Left renal cortex interstitium (tissue), 4 donors: ENCODE measurements at regions not wholly inside any gene's neighbourhood (a gene's known extent, or its start where the extent isn't known, plus 50 kb on each side); places are given as distances from the start of the nearest gene placed in this dataset.

Experiments used
- DNase-seq, 4 donors: peaks; one replicate each; pipeline ENCODE4 v3.0.0-alpha.2; 2013; ENCODE audit warnings: low read depth in 4 of 4, low spot score in 2 of 4, missing footprints in 1 of 4

DNA sequence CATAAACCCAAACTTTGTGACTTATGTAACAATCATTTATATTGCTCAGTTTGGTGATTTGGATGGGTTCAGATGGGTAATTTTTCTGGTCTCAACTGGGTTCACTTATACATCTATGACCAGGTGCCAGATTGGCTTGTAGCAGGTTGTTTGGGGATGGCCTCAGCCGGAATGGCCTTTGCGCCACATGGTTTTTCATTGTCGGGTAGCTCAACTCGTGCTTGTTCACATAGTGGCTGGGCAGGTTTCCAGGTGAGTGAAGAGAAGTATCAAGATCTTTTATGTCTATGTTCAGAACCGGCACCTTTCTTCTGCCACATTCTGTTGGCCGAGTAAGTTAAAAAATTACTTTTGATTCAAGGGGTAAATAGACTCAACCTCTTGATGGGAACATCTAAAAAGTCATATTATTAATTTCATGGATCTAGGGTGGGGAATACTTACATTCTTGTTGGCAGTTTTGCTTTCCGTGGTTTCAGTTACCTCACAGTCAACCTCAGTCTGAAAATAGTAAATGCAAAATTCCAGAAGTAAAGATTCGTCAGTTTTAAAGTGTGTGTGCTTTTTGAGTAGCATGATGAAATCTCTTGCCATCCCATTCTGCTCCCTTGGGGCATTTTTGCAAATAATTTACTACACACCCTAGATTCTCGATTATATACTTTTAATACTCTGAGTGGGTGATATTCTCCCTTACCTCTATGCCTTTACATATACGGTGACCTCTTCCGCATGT is 745.7 kb upstream of the CCDC54 start:
- no peak for DNase-seq

- DNase-seq: no peak
Observed at GRCh38 chr3:106635271-106635670, 742.0 kb upstream of the CCDC54 start.

DNA sequence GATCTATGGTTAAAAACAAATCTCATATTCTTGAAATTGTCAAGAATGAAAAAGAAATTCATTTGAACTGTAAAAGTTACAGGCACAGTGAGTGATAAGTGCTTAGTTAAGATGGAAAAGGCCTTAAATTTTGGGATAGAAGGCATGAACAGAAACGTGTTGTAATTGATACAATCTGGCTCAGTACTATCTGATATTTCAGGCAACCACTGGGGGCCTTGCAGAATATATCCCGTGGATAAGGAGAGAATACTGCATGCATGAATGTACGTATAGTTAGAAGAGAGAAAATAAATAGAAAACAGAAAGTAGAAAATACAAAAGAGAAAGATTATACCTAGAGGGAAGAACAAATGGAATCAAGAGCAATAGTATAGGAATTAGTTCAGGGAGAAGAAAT is 741.4 kb upstream of the CCDC54 start:
- no peak for DNase-seq

DNA sequence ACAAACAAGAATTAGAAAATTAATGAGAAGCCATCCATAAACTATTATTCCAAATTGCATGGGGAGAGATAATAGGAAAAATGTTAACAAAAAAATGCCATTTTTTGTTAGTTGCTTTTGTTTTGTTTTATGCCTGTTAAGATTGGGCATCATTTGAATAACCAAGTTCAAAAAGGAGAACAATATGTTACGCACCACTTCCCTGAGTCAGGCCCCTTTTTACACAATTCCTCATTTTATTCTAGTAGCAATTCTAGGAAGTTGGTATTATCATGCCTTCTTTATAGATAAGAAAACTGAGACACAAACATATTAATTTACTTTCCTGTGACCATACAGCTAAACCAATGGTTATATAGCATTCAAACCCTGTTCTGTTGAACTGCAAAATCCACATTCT is 736.9 kb upstream of the CCDC54 start:
- DNase-seq: no peak

GRCh38 chr3:106642161-106642560 is 735.1 kb upstream of the CCDC54 start:
- no peak for DNase-seq

DNA sequence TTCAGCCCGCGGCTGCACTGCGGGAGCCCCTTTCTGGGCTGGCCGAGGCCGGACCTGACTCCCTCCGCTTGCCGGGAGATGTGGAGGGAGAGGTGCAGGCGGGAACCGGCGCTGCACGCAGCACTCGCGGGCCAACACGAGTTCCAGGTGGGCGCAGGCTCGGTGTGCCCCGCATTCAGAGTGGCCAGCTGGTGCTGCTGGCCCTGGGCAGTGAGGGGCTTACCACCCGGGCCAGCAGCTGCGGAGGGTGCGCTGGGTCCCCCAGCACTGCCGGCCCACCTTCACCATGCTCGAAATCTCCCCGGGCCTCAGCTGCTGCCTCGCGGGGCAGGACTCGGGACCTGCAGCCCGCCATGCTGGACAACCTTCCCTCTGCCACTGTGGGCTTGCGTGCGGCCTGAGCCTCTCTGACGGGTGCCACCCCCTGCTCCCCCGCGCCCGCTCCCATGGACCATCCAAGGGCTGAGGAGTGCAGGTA is 733.5 kb upstream of the CCDC54 start:
- DNase-seq: no peak

DNA sequence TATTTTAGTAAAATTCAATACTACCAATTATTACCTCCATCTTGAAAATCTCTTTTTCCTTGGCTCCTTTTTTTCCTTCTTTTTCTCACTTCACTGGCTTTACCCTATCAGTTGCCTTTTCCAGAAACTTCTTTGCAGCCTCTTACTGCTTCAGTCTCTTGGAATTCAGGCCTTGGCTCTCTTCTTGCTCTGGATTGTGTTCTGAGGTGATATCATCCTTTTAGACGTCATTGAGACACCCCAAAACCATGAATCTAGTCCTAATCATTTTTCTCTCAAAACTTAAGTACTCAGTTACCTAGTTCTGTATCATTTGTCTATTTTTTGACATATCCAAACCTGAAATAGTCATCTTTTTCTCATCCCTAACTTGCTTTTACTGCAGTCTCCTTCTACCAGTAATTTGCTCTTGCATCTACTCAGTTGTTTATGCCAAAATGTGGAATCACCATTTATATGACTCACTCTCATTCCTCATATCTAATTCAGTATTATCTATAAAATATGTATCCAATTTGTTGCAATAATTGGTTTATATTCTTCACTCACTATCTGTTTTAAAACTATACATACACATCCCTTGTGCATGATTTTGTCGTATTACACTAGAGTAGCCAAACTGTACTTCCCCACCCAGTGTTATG is 703.2 kb upstream of the CCDC54 start:
- DNase-seq: no peak

DNA sequence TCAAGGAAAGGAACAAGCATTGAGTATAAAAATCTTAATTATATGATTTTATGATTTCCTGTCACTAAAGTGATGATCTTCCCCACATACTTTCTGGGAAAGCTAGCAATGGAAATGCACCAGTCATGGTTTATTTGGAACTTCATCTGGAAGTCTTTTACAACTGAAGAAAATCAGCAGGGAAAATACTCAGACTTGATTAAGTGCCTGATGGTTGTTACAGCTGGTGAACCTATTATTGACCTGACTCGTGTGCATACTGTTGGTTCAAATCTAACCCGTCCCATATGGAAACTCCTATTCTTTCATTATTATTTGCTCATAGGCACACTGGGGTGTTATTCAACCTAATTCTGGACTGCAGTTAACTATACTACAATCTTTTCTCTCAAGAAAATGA is 701.8 kb upstream of the CCDC54 start:
- DNase-seq: no peak

- DNase-seq: no peak
Observed at GRCh38 chr3:106678657-106679390, 698.4 kb upstream of the CCDC54 start.

DNA sequence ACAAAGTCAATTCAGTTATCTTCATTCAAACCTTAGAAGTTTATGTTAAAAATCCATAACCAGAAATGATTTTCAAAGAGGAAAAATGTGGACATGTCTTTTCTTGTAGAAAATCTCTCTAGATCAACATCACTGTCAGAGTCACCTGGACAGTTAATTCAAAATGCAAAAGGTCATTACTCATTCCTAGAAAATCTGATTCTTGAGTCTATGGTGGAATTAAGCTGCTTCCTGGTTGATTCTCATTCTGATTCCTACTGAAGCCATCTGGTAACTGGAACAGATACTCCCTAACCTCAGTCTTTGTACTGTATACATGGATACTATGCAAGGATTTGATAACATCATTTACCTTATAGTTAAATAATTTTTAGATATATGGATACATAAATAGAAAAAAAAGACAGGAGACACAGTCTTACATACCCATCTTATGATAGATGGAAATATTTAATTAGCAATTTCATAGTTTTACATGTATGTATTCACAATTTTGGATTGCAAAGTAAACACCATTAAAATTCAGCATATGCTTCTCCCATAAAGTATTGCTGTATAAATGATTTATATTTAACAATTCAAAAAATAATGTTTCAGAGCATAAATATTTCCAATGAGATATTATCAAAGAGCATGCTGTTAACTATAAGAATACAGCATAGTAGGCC is 693.2 kb upstream of the CCDC54 start:
- DNase-seq: no peak

GRCh38 chr3:106685745-106686144 is 691.5 kb upstream of the CCDC54 start:
- no peak for DNase-seq

GRCh38 chr3:106687905-106688304 is 689.3 kb upstream of the CCDC54 start:
- no peak for DNase-seq

DNA sequence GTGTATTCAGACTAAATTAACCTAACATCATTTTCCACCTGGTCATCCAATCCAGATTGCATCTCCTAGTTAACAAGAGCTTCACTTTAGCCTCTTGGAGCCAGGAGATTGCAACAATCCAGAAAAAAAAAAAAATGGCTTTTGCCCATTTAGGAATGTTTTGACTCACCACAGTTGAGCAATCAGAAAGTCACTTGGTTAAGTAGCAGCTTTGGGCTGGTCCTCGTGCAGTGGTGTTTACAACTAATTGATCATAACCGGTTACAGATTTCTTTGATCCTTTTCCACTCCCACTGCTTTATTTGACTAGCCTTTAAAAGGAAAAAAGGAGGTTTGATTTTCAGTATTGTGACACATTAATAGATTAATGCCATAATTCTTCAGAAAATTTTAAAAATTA is 688.8 kb upstream of the CCDC54 start:
- no peak for DNase-seq

DNA sequence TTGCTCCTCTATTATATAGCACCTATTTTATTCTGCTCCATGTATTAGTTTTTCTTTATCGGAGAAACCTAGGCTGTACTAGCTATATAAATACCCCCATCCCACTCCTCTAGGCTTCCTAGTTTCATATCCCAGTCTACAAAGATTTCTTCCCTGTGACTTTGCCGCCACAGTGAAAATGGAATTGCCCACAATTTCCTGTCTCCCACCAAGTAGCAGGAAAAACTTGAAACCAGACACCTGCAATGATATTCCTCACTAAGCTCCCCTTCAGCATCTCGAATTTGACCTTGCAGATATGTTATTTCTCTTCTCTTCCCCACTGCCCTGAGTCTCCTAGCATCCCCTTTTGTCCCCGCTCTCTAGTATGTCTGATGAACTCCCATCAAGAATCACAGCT is 685.8 kb upstream of the CCDC54 start:
- DNase-seq: no peak

- no peak for DNase-seq
Observed at GRCh38 chr3:106692624-106693023, 684.6 kb upstream of the CCDC54 start.

GRCh38 chr3:106699122-106699521 is 678.1 kb upstream of the CCDC54 start:
- DNase-seq: no peak

GRCh38 chr3:106700981-106701380 is 676.3 kb upstream of the CCDC54 start:
- no peak for DNase-seq

- DNase-seq: no peak
Observed at GRCh38 chr3:106703524-106703923, 673.7 kb upstream of the CCDC54 start.

- DNase-seq: no peak
Observed at GRCh38 chr3:106707347-106707746, 669.9 kb upstream of the CCDC54 start.

- no peak for DNase-seq
Observed at GRCh38 chr3:106710596-106710995, 666.6 kb upstream of the CCDC54 start.

GRCh38 chr3:106711650-106712049 is 665.6 kb upstream of the CCDC54 start:
- no peak for DNase-seq
